Endothelial cell of umbilical vein (primary cell): ENCODE measurements at regions not wholly inside any gene's neighbourhood (a gene's known extent, or its start where the extent isn't known, plus 50 kb on each side); places are given as distances from the start of the nearest gene placed in this dataset.

Experiments used
- BruUV-seq: library from RNA; stranded (reverse); fragments of 400-500 nt; replicated peaks from 2 replicates; lab custom pipeline; 2021; lab: Mats Ljungman, UMichigan
- CTCF ChIA-PET: fragments of 300-600, 350-600 bp; sonication (Branson Sonifier 250); formaldehyde crosslinking; loops from one replicate; lab custom pipeline; 2021; ENCODE audit warnings: antibody characterized with exemption, inconsistent platforms; lab: Charles Lee
- POLR2A ChIA-PET: fragments of 300-600, 350-600 bp; sonication (Branson Sonifier 250); formaldehyde crosslinking; loops from one replicate; lab custom pipeline; 2021; ENCODE audit warnings: antibody characterized with exemption, inconsistent platforms; lab: Charles Lee
- DNase-seq: peaks from one replicate; pipeline ENCODE4 v3.0.0-alpha.2; 2011; ENCODE audit warnings: low read depth, low spot score
- FAIRE-seq: peaks from 2 replicates; lab custom pipeline; 2011; peaks lifted over from hg19 to GRCh38; lab: Jason Lieb, UNC
- H2AFZ ChIP-seq: 2 replicates; pipeline ENCODE4 v1.6.0; 2012; ENCODE audit warnings: low read depth, low read length, control low read depth, inconsistent platforms
- H3K27ac ChIP-seq: 2 replicates; pipeline ENCODE4 v1.5.1; 2011; ENCODE audit warnings: low read depth, mild to moderate bottlenecking, control low read depth, low read length, moderate library complexity; ENCODE audit not compliant: insufficient read depth
- H3K27me3 ChIP-seq, 2 experiments: 2 replicates each; pipeline versions ENCODE4 v1.6.0 to v1.6.1; 2011; ENCODE audit warnings: low read length in 2 of 2, mixed read lengths in 1 of 2; ENCODE audit not compliant: control insufficient read depth in 2 of 2, insufficient read depth in 2 of 2
- H3K36me3 ChIP-seq, 2 experiments: 2 replicates in 1 of 2; 3 replicates in 1 of 2; pipeline ENCODE4 v1.5.1; 2011; ENCODE audit warnings: low read length in 2 of 2, mild to moderate bottlenecking in 1 of 2, moderate library complexity in 1 of 2; ENCODE audit not compliant: control insufficient read depth in 2 of 2, insufficient read depth in 2 of 2; ENCODE audit errors: extremely low read depth in 1 of 2
- H3K4me1 ChIP-seq: 3 replicates; pipeline ENCODE4 v1.5.1; 2011; ENCODE audit warnings: mild to moderate bottlenecking, low read length; ENCODE audit not compliant: control insufficient read depth, insufficient read depth; ENCODE audit errors: extremely low read depth
- H3K4me2 ChIP-seq: 2 replicates; pipeline ENCODE4 v1.6.1; 2011; ENCODE audit warnings: low read length, control low read depth, mixed read lengths; ENCODE audit not compliant: insufficient read depth
- H3K4me3 ChIP-seq, 3 experiments: fragments of 200-600 bp in 1 of 3; sonication (generic), shearing (Covaris generic) in 1 of 3; replicated peaks in 1 of 3; 2 replicates each; pipeline ENCODE4 v1.5.1; 2011 to 2016; ENCODE audit warnings: control low read depth in 3 of 3, low read length in 3 of 3, mild to moderate bottlenecking in 2 of 3, inconsistent platforms in 1 of 3, low read depth in 1 of 3, moderate library complexity in 1 of 3; ENCODE audit not compliant: insufficient read depth in 1 of 3
- H3K79me2 ChIP-seq: 2 replicates; pipeline ENCODE4 v1.6.0; 2012; ENCODE audit warnings: low read length, inconsistent platforms; ENCODE audit not compliant: control insufficient read depth, insufficient read depth
- H3K9ac ChIP-seq: replicated peaks from 2 replicates; pipeline ENCODE3; 2011; ENCODE audit warnings: low read length, control low read depth; ENCODE audit not compliant: insufficient read depth; ENCODE audit errors: extremely low read depth
- H3K9me1 ChIP-seq: replicated peaks from 3 replicates; pipeline ENCODE4 v1.6.0; 2011; ENCODE audit warnings: mild to moderate bottlenecking, low read length; ENCODE audit not compliant: control insufficient read depth, insufficient read depth; ENCODE audit errors: extremely low read depth
- H3K9me3 ChIP-seq: replicated peaks from 2 replicates; pipeline ENCODE4 v1.5.1; 2012; ENCODE audit warnings: low read length, inconsistent platforms; ENCODE audit not compliant: control insufficient read depth, insufficient read depth
- H4K20me1 ChIP-seq: replicated peaks from 2 replicates; pipeline ENCODE3; 2011; ENCODE audit warnings: mild to moderate bottlenecking, low read length; ENCODE audit not compliant: control insufficient read depth, insufficient read depth; ENCODE audit errors: extremely low read depth
- MYC ChIP-seq: IDR thresholded peaks from one replicate; pipeline ENCODE4 v1.6.1; 2011; ENCODE audit warnings: mild to moderate bottlenecking, low read depth, low read length
- POLR2A ChIP-seq: IDR thresholded peaks from 2 replicates; pipeline ENCODE4 v1.6.1; 2012; ENCODE audit warnings: low read depth, mild to moderate bottlenecking, control low read depth, low read length
- dilution Hi-C: fragments of 300-500 bp; cut with MboI; formaldehyde crosslinking; loops from one replicate; pipeline ENCODE4 v1.15.0; 2019; ENCODE audit warnings: low sequenced_read_pairs; ENCODE audit not compliant: extremely low pct_ligation_motif_present
- intact Hi-C: fragments of 100-400 bp; cut with micrococcal nuclease; formaldehyde crosslinking; loops from one replicate; pipeline ENCODE4 v1.10.0; 2022
- TF ChIP-seq, protein P1 (sequence below), 2 donors: IDR thresholded peaks; 1 replicate in 1 of 2; 2 replicates in 1 of 2; pipeline ENCODE4 v1.5.1; 2011; ENCODE audit warnings: low read length in 2 of 2, mild to moderate bottlenecking in 2 of 2, moderate library complexity in 2 of 2, control low read depth in 1 of 2, inconsistent platforms in 1 of 2, low read depth in 1 of 2; ENCODE audit not compliant: insufficient read depth in 1 of 2; ENCODE audit errors: extremely low read depth in 1 of 2

DNA sequence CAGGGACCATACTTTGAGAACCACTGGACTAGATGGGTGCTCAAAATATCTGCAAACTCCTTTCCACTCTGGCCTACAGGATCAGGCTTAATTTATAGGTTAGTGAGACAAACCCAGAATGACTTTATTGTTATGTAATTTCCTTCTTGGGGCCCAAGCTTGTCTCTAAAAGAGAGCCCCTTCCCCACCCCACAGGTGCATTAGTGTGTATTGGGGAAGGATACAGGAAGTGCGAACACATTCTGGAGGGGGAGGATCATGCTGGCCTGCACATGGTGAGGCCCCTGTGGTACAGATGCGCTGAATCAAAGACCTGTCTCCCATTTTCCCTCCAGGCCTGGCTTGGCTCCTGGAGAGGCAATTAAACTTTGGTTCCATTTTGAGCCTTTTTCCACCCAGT is 273.0 kb upstream of the LRTM1 start:
- Histone ChIP-seq H3K27me3 (no peaks in the 10 kb centered on the region), H3K27ac (no peak overlapping the region), H3K4me2 (no peak overlapping the region), H3K9me3 (peaks cover 3% of the 10 kb centered on the region), H3K36me3 (no peaks in the 10 kb centered on the region), H3K4me1 (no peaks in the 10 kb centered on the region), H3K79me2 (no peaks in the 10 kb centered on the region), H3K9ac (no peak overlapping the region), H3K9me1 (no peaks in the 10 kb centered on the region), H3K4me3 (no peak overlapping the region), H2AFZ (no peak overlapping the region), H4K20me1 (no peaks in the 10 kb centered on the region)
- DNase-seq (no peak), FAIRE-seq (no peak)
- dilution Hi-C loops, result no loop called here
- TF ChIP-seq MYC (no peak), POLR2A (no peak)
- ChIA-PET POLR2A (no interaction called here), CTCF (no interaction called here)
- no TSS peak for BruUV-seq
- intact Hi-C loops, result no loop called here

DNA sequence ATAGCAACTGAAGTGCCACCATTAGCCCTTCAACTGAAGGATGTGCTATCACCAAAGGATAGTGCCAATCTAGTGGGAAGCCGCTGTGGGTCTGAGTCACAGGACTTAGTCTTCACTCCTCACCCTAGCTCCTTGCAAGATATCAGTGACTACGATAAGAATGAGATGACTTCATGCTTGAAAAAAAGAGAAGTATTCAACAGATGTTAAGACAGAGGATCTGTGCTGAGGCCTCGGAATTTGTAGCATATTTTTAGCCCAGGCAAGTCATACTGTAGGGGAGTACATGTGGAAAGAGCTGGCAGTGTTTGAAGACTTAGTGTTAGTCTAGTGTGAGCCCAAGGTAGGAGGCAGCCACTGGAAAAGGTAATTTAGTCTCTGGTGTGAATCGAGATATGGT is 270.7 kb upstream of the LRTM1 start:
- CTCF ChIA-PET, result no interaction called here

More for the DNA sequence above, 270.7 kb upstream of the LRTM1 start:
- no peaks in the 10 kb centered on the region for H3K36me3 ChIP-seq
- no peak overlapping the region for H3K4me3 ChIP-seq
- no peak overlapping the region for H2AFZ ChIP-seq
- H3K9ac ChIP-seq, result no peak overlapping the region
- FAIRE-seq (no peak), DNase-seq (no peak)
- no TSS peak for BruUV-seq
- H3K27me3 ChIP-seq, result no peaks in the 10 kb centered on the region
- no peak overlapping the region for H3K4me2 ChIP-seq
- no peaks in the 10 kb centered on the region for H3K79me2 ChIP-seq
- H3K9me1 ChIP-seq, result no peaks in the 10 kb centered on the region
- H3K9me3 ChIP-seq, result peaks cover 2% of the 10 kb centered on the region
- intact Hi-C loops, result no loop called here
- dilution Hi-C loops, result no loop called here
- H3K4me1 ChIP-seq, result no peaks in the 10 kb centered on the region
- TF ChIP-seq, protein P1, sequence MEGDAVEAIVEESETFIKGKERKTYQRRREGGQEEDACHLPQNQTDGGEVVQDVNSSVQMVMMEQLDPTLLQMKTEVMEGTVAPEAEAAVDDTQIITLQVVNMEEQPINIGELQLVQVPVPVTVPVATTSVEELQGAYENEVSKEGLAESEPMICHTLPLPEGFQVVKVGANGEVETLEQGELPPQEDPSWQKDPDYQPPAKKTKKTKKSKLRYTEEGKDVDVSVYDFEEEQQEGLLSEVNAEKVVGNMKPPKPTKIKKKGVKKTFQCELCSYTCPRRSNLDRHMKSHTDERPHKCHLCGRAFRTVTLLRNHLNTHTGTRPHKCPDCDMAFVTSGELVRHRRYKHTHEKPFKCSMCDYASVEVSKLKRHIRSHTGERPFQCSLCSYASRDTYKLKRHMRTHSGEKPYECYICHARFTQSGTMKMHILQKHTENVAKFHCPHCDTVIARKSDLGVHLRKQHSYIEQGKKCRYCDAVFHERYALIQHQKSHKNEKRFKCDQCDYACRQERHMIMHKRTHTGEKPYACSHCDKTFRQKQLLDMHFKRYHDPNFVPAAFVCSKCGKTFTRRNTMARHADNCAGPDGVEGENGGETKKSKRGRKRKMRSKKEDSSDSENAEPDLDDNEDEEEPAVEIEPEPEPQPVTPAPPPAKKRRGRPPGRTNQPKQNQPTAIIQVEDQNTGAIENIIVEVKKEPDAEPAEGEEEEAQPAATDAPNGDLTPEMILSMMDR (IDR thresholded peaks at IDR 0.05; ENCODE audit: extremely low read depth in 1 of 2, insufficient read depth in 1 of 2, low read depth in 1 of 2, low read length in 2 of 2), result no peak
- H3K27ac ChIP-seq, result no peak overlapping the region
- H4K20me1 ChIP-seq, result no peaks in the 10 kb centered on the region
- POLR2A ChIA-PET, result no interaction called here
